Fibroblast of lung (primary cell): ENCODE measurements at regions not wholly inside any gene's neighbourhood (a gene's known extent, or its start where the extent isn't known, plus 50 kb on each side); places are given as distances from the start of the nearest gene placed in this dataset.

ENCODE experiments used
- DNase-seq, 2 donors: peaks; one replicate each; pipeline versions ENCODE4 v3.0.0 to v3.0.0-alpha.2; 2010; ENCODE audit warnings: low read depth in 2 of 2
- H2AFZ ChIP-seq: 2 replicates; pipeline ENCODE4 v1.5.1; 2012; ENCODE audit warnings: low read length, control low read depth, inconsistent platforms
- H3K27ac ChIP-seq: 2 replicates; pipeline ENCODE4 v1.5.1; 2011; ENCODE audit warnings: low read length, control low read depth; ENCODE audit not compliant: insufficient read depth
- H3K27me3 ChIP-seq: 2 replicates; pipeline ENCODE4 v1.5.1; 2011; ENCODE audit warnings: mild to moderate bottlenecking, low read length; ENCODE audit not compliant: control insufficient read depth, insufficient read depth
- H3K36me3 ChIP-seq: 2 replicates; pipeline ENCODE4 v1.5.1; 2011; ENCODE audit warnings: low read length; ENCODE audit not compliant: control insufficient read depth, insufficient read depth
- H3K4me1 ChIP-seq: 2 replicates; pipeline ENCODE4 v1.5.1; 2011; ENCODE audit warnings: low read length; ENCODE audit not compliant: control insufficient read depth, insufficient read depth; ENCODE audit errors: extremely low read depth
- H3K4me2 ChIP-seq: 2 replicates; pipeline ENCODE4 v1.5.1; 2011; ENCODE audit warnings: low read length, control low read depth; ENCODE audit not compliant: insufficient read depth; ENCODE audit errors: extremely low read depth
- H3K4me3 ChIP-seq, 4 experiments: fragments of 200-600 bp in 1 of 4; sonication (generic) in 1 of 4; replicated peaks in 1 of 4; 2 replicates each; pipeline ENCODE4 v1.5.1; 2011 to 2016; ENCODE audit warnings: low read length in 4 of 4, low read depth in 3 of 4, mild to moderate bottlenecking in 3 of 4, control low read depth in 2 of 4, inconsistent platforms in 1 of 4, mixed read lengths in 1 of 4; ENCODE audit not compliant: insufficient read depth in 1 of 4; ENCODE audit errors: control extremely low read depth in 1 of 4
- H3K79me2 ChIP-seq: 2 replicates; pipeline ENCODE4 v1.5.1; 2012; ENCODE audit warnings: mild to moderate bottlenecking, low read length, inconsistent platforms; ENCODE audit not compliant: control insufficient read depth, insufficient read depth
- H3K9ac ChIP-seq: 2 replicates; pipeline ENCODE4 v1.5.1; 2011; ENCODE audit warnings: mild to moderate bottlenecking, low read length, control low read depth; ENCODE audit not compliant: insufficient read depth
- H3K9me3 ChIP-seq: 2 replicates; pipeline ENCODE4 v1.5.1; 2012; ENCODE audit warnings: low read depth, low read length; ENCODE audit not compliant: control insufficient read depth, insufficient read depth
- H4K20me1 ChIP-seq: 2 replicates; pipeline ENCODE4 v1.5.1; 2011; ENCODE audit warnings: low read length; ENCODE audit not compliant: control insufficient read depth, insufficient read depth; ENCODE audit errors: extremely low read depth
- EZH2 ChIP-seq: IDR thresholded peaks from 2 replicates; pipeline ENCODE4 v1.5.1; 2012; ENCODE audit warnings: low read length, control low read depth, mild to moderate bottlenecking; ENCODE audit errors: missing control alignments
- TF ChIP-seq, protein P1 (sequence below), 2 donors: IDR thresholded peaks in 1 of 2; conservative IDR thresholded peaks in 1 of 2; 1 replicate in 1 of 2; 2 replicates in 1 of 2; pipeline ENCODE4 v1.5.1; 2011 to 2012; ENCODE audit warnings: low read length in 2 of 2, control low read depth in 1 of 2, inconsistent platforms in 1 of 2, low read depth in 1 of 2, mild to moderate bottlenecking in 1 of 2

DNA sequence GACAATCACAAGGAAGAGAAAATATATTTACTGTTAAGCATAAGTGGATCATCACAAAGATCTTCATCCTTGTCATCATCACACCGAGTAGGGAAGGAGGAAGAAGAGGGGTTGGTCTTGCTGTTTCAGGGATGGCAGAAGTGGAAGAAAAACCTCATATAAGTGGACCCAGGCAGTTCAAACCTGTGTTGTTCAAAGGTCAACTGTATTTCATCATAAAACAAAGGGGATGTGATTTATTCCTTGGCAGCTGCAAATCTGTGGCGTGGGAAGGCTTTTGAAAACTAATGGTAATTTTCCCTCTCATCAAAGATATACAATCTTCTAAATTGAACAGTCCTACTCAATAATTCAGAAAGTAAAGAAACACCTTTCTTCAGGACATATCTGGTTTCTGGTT lies 129.9 kb upstream of the ABI3BP start:
- no peak overlapping the region for H3K27ac ChIP-seq
- H3K27me3 ChIP-seq: no peaks in the 10 kb centered on the region
- no peak for TF ChIP-seq EZH2
- TF ChIP-seq, protein P1, sequence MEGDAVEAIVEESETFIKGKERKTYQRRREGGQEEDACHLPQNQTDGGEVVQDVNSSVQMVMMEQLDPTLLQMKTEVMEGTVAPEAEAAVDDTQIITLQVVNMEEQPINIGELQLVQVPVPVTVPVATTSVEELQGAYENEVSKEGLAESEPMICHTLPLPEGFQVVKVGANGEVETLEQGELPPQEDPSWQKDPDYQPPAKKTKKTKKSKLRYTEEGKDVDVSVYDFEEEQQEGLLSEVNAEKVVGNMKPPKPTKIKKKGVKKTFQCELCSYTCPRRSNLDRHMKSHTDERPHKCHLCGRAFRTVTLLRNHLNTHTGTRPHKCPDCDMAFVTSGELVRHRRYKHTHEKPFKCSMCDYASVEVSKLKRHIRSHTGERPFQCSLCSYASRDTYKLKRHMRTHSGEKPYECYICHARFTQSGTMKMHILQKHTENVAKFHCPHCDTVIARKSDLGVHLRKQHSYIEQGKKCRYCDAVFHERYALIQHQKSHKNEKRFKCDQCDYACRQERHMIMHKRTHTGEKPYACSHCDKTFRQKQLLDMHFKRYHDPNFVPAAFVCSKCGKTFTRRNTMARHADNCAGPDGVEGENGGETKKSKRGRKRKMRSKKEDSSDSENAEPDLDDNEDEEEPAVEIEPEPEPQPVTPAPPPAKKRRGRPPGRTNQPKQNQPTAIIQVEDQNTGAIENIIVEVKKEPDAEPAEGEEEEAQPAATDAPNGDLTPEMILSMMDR (conservative IDR thresholded peaks at IDR 0.05 in 1 of 2, IDR thresholded peaks at IDR 0.05 in 1 of 2; ENCODE audit: low read depth in 1 of 2, low read length in 2 of 2): no peak
- H3K4me2 ChIP-seq: no peak overlapping the region
- DNase-seq: no peak
- no peak overlapping the region for H2AFZ ChIP-seq
- no peak overlapping the region for H3K9ac ChIP-seq
- peaks cover 2% of the 10 kb centered on the region for H3K4me1 ChIP-seq
- no peak overlapping the region for H3K4me3 ChIP-seq
- no peaks in the 10 kb centered on the region for H3K79me2 ChIP-seq
- H3K36me3 ChIP-seq: no peaks in the 10 kb centered on the region
- H3K9me3 ChIP-seq: no peaks in the 10 kb centered on the region
- no peaks in the 10 kb centered on the region for H4K20me1 ChIP-seq

DNA sequence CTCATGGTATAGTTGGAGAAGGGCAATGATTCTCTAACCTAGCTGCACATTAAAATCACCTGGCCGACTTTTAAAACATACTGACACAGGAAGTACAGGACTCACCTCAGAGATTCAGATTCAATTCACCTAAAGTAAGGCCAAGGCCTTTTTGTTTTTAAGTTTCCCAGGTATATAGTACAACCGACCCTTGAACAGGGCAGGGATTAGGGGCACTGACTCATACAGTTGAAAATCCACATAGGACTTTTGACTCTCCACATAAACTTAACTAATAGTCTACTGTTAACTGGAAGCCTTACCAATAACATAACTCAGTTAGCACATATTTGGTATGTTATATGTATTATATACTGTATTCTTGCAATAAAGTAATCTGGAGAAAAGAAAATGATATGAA lies 129.5 kb upstream of the ABI3BP start:
- Histone ChIP-seq H3K27ac (no peak overlapping the region), H4K20me1 (no peaks in the 10 kb centered on the region), H3K4me3 (no peak overlapping the region), H3K79me2 (no peaks in the 10 kb centered on the region), H3K9ac (no peak overlapping the region), H3K4me1 (peaks cover 2% of the 10 kb centered on the region), H3K36me3 (no peaks in the 10 kb centered on the region), H2AFZ (no peak overlapping the region), H3K27me3 (no peaks in the 10 kb centered on the region), H3K9me3 (no peaks in the 10 kb centered on the region), H3K4me2 (no peak overlapping the region)
- no peak for DNase-seq
- no peak for TF ChIP-seq EZH2
- TF ChIP-seq, protein P1 (conservative IDR thresholded peaks at IDR 0.05 in 1 of 2, IDR thresholded peaks at IDR 0.05 in 1 of 2; ENCODE audit: low read depth in 1 of 2, low read length in 2 of 2): no peak

DNA sequence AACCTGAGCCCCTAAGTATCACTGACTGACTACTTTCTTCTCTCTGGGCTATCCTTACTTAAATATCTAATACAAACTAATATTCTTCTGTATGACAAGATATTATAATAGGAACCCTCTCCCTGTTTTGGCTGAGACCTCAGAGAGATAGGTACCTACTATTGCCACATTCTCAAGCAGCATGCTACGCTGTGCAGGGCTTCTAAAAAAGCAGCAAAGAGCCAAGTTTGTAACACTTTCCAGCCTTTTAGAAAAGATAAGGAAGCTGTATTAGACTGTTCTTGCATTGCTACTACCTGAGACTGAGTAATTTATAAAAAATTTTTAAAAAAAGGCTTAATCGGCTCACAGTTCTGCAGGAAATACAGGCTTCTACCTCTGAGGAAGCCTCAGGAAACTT lies 126.8 kb upstream of the ABI3BP start:
- Histone ChIP-seq H3K9ac (no peak overlapping the region), H3K4me1 (peaks cover 2% of the 10 kb centered on the region), H3K79me2 (no peaks in the 10 kb centered on the region), H3K36me3 (no peaks in the 10 kb centered on the region), H2AFZ (no peak overlapping the region), H3K27me3 (no peaks in the 10 kb centered on the region), H4K20me1 (no peaks in the 10 kb centered on the region), H3K27ac (no peak overlapping the region), H3K4me3 (no peak overlapping the region), H3K9me3 (no peaks in the 10 kb centered on the region), H3K4me2 (no peak overlapping the region)
- no peak for DNase-seq
- TF ChIP-seq, protein P1 (conservative IDR thresholded peaks at IDR 0.05 in 1 of 2, IDR thresholded peaks at IDR 0.05 in 1 of 2; ENCODE audit: low read depth in 1 of 2, low read length in 2 of 2): no peak
- no peak for TF ChIP-seq EZH2
